ENCODE measurements at regions not wholly inside any gene's neighbourhood (a gene's known extent, or its start where the extent isn't known, plus 50 kb on each side); places are given as distances from the start of the nearest gene placed in this dataset.

DNA sequence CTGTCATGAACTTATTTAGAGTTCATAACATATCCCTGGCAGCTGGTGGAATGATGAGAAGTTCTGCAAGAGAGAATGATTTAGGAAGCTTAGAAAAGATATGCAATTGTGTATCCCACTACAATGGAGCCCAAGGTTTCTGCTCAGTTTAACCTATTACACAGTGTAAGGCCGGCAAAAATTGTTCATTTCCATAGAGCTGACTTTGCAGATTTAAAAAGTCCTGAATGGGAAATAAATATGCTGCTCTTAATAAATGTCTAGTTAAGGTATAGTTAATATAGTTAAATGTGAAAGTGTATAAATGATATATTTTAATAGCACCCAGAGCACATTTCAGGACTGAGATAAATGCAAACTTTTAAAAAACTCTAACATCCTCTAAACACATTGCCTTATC lies 149.9 kb downstream of the EVX1 start:
- Histone ChIP-seq H3K4me2 (no peak overlapping the region), H3K4me1 (ENCODE audit: control insufficient read depth in 1 of 2, insufficient read depth in 2 of 2, low read depth in 1 of 2, low read length in 1 of 2) (no peaks in the 10 kb centered on the region), H3K36me3 (replicated peaks in 1 of 2; ENCODE audit: control insufficient read depth in 1 of 2, insufficient read depth in 2 of 2, low read length in 1 of 2) (no peaks in the 10 kb centered on the region), H3F3A (replicated peaks; ENCODE audit: insufficient read depth) (no peaks in the 10 kb centered on the region), H3K9me2 (no peaks in the 10 kb centered on the region), H3K9me3 (no peaks in the 10 kb centered on the region), H3K27me3 (ENCODE audit: insufficient read depth) (peaks cover 6% of the 10 kb centered on the region; the same call in 1 of the 2 replicates), H3K9ac (no peak overlapping the region), H3K79me2 (ENCODE audit: insufficient read depth) (no peaks in the 10 kb centered on the region), H2AFZ (ENCODE audit: low read depth) (no peak overlapping the region), H3K27ac (ENCODE audit: low read depth in 2 of 2, low read length in 1 of 2) (no peak overlapping the region), H3K4me3 (ENCODE audit: low read depth in 2 of 2, low read length in 1 of 2) (no peak overlapping the region), H4K20me1 (ENCODE audit: insufficient read depth) (no peaks in the 10 kb centered on the region)
- ChIA-PET POLR2A (no interaction called here), CTCF (no interaction called here)
- 41% methylated on average over 1 of the region's 1 CpG for WGBS (ENCODE audit: low lambda C conversion rate)
- TF ChIP-seq, protein P1, sequence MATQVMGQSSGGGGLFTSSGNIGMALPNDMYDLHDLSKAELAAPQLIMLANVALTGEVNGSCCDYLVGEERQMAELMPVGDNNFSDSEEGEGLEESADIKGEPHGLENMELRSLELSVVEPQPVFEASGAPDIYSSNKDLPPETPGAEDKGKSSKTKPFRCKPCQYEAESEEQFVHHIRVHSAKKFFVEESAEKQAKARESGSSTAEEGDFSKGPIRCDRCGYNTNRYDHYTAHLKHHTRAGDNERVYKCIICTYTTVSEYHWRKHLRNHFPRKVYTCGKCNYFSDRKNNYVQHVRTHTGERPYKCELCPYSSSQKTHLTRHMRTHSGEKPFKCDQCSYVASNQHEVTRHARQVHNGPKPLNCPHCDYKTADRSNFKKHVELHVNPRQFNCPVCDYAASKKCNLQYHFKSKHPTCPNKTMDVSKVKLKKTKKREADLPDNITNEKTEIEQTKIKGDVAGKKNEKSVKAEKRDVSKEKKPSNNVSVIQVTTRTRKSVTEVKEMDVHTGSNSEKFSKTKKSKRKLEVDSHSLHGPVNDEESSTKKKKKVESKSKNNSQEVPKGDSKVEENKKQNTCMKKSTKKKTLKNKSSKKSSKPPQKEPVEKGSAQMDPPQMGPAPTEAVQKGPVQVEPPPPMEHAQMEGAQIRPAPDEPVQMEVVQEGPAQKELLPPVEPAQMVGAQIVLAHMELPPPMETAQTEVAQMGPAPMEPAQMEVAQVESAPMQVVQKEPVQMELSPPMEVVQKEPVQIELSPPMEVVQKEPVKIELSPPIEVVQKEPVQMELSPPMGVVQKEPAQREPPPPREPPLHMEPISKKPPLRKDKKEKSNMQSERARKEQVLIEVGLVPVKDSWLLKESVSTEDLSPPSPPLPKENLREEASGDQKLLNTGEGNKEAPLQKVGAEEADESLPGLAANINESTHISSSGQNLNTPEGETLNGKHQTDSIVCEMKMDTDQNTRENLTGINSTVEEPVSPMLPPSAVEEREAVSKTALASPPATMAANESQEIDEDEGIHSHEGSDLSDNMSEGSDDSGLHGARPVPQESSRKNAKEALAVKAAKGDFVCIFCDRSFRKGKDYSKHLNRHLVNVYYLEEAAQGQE (IDR thresholded peaks at IDR 0.05; ENCODE audit: low read depth, low read length), result no peak
- TF ChIP-seq JUND (IDR thresholded peaks at IDR 0.05), result no peak
- TF ChIP-seq IRF3 (IDR thresholded peaks at IDR 0.05; ENCODE audit: low read depth, low read length), result no peak
- no peak for TF ChIP-seq NRF1 (IDR thresholded peaks at IDR 0.05; ENCODE audit: low read depth, low read length)
- no peak for TF ChIP-seq SMC3 (IDR thresholded peaks at IDR 0.05; ENCODE audit: low read depth, low read length)
- no peak for TF ChIP-seq RAD21 (IDR thresholded peaks at IDR 0.05; ENCODE audit: low read length)
- TF ChIP-seq POLR2AphosphoS5 (IDR thresholded peaks at IDR 0.05; ENCODE audit: low read depth, low read length), result no peak
- TF ChIP-seq GABPA (IDR thresholded peaks at IDR 0.05; ENCODE audit: low read depth), result no peak
- no peak for TF ChIP-seq NFIC (IDR thresholded peaks at IDR 0.05; ENCODE audit: borderline replicate concordance)
- TF ChIP-seq USF1 (IDR thresholded peaks at IDR 0.05; ENCODE audit: borderline replicate concordance, low read depth), result no peak
- no peak for TF ChIP-seq TEAD4 (IDR thresholded peaks at IDR 0.05; ENCODE audit: borderline replicate concordance, insufficient read depth)
- TF ChIP-seq FOSL2 (IDR thresholded peaks at IDR 0.05; ENCODE audit: borderline replicate concordance, low read depth), result no peak
- no peak for TF ChIP-seq RCOR1 (IDR thresholded peaks at IDR 0.05; ENCODE audit: low read length)
- TF ChIP-seq, protein P2, sequence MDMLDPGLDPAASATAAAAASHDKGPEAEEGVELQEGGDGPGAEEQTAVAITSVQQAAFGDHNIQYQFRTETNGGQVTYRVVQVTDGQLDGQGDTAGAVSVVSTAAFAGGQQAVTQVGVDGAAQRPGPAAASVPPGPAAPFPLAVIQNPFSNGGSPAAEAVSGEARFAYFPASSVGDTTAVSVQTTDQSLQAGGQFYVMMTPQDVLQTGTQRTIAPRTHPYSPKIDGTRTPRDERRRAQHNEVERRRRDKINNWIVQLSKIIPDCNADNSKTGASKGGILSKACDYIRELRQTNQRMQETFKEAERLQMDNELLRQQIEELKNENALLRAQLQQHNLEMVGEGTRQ (IDR thresholded peaks at IDR 0.05; ENCODE audit: borderline replicate concordance, low read depth, low read length), result no peak
- no peak for TF ChIP-seq TCF12 (IDR thresholded peaks at IDR 0.05)
- no peak for TF ChIP-seq SIN3A (IDR thresholded peaks at IDR 0.05; ENCODE audit: borderline replicate concordance, low read depth, low read length)
- no peak for TF ChIP-seq FOXM1 (IDR thresholded peaks at IDR 0.05; ENCODE audit: low read depth)
- DNase-seq, result no peak

All from SK-N-SH (cell line).